ENCODE measurements at regions not wholly inside any gene's neighbourhood (a gene's known extent, or its start where the extent isn't known, plus 50 kb on each side); places are given as distances from the start of the nearest gene placed in this dataset.

- TF ChIP-seq CTCF (IDR thresholded peaks at IDR 0.05; ENCODE audit: insufficient read depth, low read length, missing control alignments) = no peak
- POLR2A ChIA-PET = no interaction called here
- H3K4me3 ChIP-seq (ENCODE audit: low read depth, low read length) = no peak overlapping the region
- CTCF ChIA-PET = no interaction called here
- no peak for DNase-seq (ENCODE audit: low read depth, low spot score)
Observed at GRCh38 chr9:86868616-86869015, 78.7 kb downstream of the GAS1 start.

- no peak overlapping the region for H3K4me3 ChIP-seq (ENCODE audit: low read depth, low read length)
- CTCF ChIA-PET = interaction anchor here (1.0 to 1.3 kb wide), 2 partner anchors 8 to 10 kb away, joined by 3 to 4 read pairs; no protein-coding TSS in a partner anchor
- TF ChIP-seq CTCF (IDR thresholded peaks at IDR 0.05; ENCODE audit: insufficient read depth, low read length, missing control alignments) = no peak
- POLR2A ChIA-PET = no interaction called here
- DNase-seq (ENCODE audit: low read depth, low spot score) = no peak
Observed at GRCh38 chr9:86867804-86868313, 79.4 kb downstream of the GAS1 start.

GRCh38 chr9:86865952-86866351 is 81.4 kb downstream of the GAS1 start:
- DNase-seq (ENCODE audit: low read depth, low spot score) = no peak
- CTCF ChIA-PET = no interaction called here
- TF ChIP-seq CTCF (IDR thresholded peaks at IDR 0.05; ENCODE audit: insufficient read depth, low read length, missing control alignments) = no peak
- no peak overlapping the region for H3K4me3 ChIP-seq (ENCODE audit: low read depth, low read length)
- POLR2A ChIA-PET = no interaction called here

GRCh38 chr9:86860006-86860405 is 87.3 kb downstream of the GAS1 start:
- DNase-seq (ENCODE audit: low read depth, low spot score) = no peak
- no peak for TF ChIP-seq CTCF (IDR thresholded peaks at IDR 0.05; ENCODE audit: insufficient read depth, low read length, missing control alignments)
- CTCF ChIA-PET = interaction anchor here (1.1 kb wide), 1 partner anchor 8 kb away, joined by 4 read pairs; no protein-coding TSS in a partner anchor
- POLR2A ChIA-PET = no interaction called here
- no peak overlapping the region for H3K4me3 ChIP-seq (ENCODE audit: low read depth, low read length)

- TF ChIP-seq CTCF (IDR thresholded peaks at IDR 0.05; ENCODE audit: insufficient read depth, low read length, missing control alignments) = no peak
- CTCF ChIA-PET = interaction anchor here (1.0 to 1.1 kb wide), 2 partner anchors 9 to 13 kb away, joined by 4 read pairs; no protein-coding TSS in a partner anchor
- no peak overlapping the region for H3K4me3 ChIP-seq (ENCODE audit: low read depth, low read length)
- POLR2A ChIA-PET = no interaction called here
- DNase-seq (ENCODE audit: low read depth, low spot score) = no peak
Observed at GRCh38 chr9:86859056-86859455, 88.2 kb downstream of the GAS1 start.

GRCh38 chr9:86858009-86858408 is 89.3 kb downstream of the GAS1 start:
- POLR2A ChIA-PET = no interaction called here
- H3K4me3 ChIP-seq (ENCODE audit: low read depth, low read length) = no peak overlapping the region
- DNase-seq (ENCODE audit: low read depth, low spot score) = no peak
- TF ChIP-seq CTCF (IDR thresholded peaks at IDR 0.05; ENCODE audit: insufficient read depth, low read length, missing control alignments) = no peak
- CTCF ChIA-PET = interaction anchor here (0.7 to 1.0 kb wide), 3 partner anchors 9 to 219 kb away, joined by 3 to 4 read pairs (median 3); no protein-coding TSS in a partner anchor
